HG03469 (cell line): ENCODE measurements at regions not wholly inside any gene's neighbourhood (a gene's known extent, or its start where the extent isn't known, plus 50 kb on each side); places are given as distances from the start of the nearest gene placed in this dataset.

Source experiments
- ATAC-seq: cut with Tn5 transposase; IDR thresholded peaks from one replicate; pipeline ENCODE4 v1.9.1; 2021; ENCODE audit warnings: mild to moderate bottlenecking, moderate library complexity, moderate number of reproducible peaks; ENCODE audit not compliant: unreplicated experiment

DNA sequence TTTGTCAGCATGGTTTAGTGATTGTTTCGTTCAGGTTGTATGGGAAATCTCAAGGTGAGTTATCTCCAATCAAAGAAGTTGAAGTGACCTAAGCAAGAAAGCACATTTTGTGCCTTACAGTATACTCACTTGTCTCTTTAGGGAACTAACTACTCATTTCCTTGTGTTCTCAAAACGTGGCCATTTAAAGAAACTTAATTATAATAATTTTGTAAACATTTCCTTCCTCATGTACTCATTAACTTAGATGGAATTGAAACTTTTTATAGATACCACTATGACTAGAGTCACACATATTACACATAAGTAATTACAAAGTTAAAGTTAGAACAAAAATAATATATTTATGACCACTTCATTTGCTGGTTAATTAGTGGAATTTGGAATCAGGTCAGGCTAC, 552.6 kb downstream of the MRPL39 start:
- ATAC-seq, result no peak

DNA sequence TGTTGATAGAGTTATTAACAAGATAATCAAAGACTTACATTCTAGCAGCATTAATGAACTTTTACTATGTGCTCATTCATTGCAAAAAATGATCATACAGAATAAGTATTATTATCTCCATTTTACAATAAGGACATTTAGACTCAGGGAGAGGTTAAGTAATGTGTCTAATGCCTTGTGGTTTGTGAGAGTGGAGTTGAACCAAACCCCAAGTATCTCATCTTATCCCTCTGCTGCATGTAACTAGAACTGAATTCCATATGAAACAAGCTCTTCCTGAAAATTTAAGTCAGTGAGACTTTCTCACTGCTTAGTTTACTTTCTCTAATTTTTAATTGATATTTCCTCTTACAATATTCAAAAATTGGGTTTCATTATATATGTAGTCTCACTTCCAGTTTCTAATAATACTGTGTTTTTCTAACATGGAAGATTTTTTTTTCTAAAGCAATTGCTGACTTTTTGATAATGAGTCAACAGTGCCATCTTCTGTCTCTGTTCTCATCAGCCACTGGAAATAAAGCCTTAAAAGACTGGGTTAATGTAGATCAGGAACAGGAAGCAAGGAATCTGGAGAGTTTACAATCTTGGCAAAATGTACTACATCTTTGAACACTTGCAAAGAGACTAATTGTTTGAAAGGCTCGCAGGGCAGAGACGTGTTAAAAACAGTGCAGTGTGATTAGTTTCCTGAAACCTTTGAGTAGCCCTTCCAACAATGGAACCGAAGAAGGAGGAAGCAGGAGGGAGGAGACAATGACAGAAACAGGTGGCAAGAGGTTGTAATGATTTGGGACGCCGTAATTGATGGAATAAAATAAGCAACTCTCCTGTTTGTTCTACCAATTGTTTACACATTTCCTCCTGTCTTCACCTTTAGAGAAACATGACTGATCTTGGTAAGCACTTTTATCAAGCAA, 567.6 kb downstream of the MRPL39 start:
- ATAC-seq, result peak; percentile 77

DNA sequence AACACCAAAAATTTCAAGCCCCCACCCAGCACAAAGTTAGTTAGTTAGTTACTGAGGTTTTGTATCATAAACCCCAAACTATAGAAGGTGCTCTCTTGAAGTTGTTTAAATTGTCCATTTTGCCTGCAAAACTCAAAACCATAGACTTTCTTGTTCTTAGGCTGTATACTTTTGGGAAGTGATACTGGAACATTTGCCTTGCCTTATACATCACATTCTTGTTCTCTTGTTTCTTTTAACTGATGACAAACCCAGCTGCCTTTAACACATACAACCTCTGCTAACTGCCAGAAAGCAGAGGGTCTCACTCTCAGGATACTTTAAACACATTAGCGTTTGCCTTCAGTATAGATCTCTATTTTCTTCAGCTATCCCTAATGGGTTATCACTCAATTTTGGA, 570.5 kb downstream of the MRPL39 start:
- ATAC-seq, result no peak

DNA sequence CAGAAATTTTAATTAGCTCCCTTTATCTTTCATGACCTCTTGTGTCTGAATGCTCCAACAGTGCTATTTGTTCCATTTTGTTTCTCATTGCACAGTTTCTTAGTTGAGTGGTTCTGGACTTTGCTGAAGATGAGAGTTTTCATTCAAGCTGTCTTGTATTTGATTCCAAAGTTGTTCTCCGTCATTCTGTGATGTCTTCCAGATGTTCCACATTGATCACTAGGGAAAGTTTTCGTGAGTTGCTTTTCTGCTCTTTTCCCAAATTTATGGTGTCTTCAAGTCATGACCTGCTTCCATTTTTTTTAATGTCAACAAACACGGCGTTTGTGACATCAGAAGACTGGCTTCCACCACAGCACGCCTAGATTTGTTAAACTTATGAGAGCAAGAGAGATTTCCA, 575.5 kb downstream of the MRPL39 start:
- no peak for ATAC-seq

DNA sequence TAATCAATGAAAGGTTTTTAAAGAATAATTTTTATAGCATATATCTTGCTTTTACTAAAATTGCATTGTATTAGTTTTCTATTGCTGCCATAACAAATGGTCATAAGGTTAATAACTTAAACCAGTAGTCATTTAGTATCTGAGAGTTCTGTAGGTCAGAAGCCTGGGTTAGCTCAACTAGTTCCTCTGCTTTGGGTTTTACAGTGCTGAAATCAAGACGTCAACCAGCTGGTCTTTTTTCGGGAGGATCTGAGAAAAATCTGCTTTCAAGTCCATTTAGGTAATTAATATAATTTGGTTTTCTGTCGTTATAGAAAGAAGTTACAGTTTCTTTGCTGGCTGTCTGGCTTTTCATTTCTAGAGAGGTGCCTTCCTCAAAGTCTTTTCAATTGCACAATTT, 577.7 kb downstream of the MRPL39 start:
- ATAC-seq, result no peak

DNA sequence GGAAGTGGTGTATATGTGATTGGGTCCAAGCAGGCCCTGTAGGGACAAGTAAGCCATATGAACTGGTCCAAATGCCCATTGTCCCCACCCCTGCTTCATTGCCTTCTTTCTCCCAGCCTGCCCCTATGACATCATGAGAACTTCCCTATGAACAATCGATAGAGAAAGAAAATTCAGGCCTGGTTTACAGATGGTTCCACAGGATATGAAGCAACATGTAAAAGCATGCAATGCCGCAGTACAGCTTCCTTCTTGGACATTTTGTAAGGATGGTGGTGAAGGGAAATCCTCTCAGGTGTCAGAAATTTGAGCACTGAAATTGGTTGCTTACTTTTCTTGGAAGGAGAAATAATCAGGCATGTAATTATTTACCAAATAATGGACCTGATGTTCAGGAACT, 581.7 kb downstream of the MRPL39 start:
- no peak for ATAC-seq

DNA sequence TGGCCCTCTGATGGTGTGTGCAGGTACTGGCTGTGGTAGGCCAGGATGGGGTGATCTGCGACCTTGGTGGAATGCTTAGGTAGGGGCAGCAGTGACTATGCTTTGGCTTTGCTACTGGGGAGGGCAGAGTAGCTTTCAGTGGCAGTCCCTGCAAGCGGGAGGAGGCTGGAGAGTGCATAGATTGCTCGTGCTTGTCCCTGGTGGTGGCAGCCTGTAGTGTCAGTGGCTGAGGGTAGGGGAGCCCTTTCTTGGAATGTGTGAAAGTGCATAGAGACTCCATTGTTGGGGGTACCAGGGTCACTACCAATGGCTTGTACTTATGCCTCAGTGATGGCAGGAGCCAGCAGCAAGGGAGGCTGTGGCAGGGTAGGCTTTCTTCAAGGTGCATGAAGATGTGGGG, 582.6 kb downstream of the MRPL39 start:
- no peak for ATAC-seq

DNA sequence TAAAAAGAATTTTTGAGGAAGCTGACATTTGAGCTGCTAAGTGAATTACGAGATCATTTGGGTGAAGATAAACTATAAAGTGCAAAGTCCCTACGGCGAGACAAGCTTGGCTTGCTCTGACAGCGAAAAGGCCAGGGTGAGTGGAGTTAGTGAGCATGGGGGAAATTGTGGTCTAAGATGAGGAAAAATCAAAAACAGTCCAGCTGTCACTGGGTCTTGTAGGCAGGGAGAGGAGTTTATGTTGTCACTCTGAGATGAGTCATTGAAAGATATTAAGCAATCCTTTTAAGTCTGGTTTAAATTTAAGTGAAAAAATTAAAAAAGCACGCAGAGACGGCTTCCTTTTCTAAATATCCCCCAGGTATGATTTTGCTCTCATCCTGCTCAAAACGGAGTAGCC, 601.9 kb downstream of the MRPL39 start:
- ATAC-seq, result no peak

DNA sequence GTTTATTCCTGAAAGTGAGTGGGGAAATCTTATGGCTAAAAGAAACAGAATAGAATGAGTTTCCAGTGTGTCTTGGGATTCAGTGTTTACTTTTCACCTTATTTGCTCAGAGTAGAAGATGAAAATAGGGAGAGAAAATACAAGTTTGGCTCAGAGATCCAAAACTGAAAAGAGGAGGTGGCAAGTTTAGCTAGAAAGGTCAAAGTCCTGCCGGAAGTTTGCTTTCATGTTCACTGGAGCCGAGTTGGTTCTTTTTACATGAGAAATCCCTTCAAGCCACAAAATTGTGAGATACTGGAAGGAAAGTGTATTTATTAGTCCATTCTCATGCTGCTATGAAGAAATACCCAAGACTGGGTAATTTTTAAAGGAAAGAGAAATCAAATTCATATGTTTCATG, 604.6 kb downstream of the MRPL39 start:
- no peak for ATAC-seq

DNA sequence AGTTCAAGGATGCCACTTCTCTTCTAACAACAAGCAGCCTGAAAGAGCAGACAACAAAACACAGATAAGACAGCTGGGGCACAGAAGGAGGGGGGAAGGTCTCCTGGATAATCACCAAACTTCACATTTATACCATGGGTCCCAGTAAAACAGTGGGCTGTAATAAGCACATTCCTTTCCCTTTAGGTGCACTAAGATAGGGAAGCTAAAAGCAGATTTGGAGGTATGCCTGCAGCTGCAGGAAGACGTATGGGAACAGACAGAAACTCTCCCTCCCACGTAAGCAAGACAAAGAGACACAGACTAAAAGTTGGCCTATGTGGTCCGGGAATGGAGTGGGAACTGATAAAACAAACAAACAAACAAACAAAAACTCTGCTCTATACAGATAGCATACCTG, 612.1 kb downstream of the MRPL39 start:
- no peak for ATAC-seq

DNA sequence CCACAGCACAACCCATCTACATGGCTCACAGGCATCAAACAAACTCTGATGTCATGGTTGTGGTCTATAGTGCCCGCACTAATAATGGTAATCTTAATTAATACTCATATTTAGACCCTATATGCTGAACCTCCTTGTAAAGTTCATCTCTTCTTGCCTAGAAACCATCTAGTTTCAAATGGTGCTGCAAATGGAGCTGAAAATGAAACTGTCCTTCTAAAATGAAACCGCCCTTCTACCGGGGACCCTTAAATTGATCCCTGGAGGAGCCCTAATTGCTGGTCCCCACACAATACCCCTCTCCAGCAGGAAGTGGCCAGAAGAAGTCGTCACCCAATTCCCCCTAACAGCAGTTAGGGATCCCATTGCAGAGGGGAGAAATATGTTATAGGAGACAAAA, 612.6 kb downstream of the MRPL39 start:
- ATAC-seq, result no peak

DNA sequence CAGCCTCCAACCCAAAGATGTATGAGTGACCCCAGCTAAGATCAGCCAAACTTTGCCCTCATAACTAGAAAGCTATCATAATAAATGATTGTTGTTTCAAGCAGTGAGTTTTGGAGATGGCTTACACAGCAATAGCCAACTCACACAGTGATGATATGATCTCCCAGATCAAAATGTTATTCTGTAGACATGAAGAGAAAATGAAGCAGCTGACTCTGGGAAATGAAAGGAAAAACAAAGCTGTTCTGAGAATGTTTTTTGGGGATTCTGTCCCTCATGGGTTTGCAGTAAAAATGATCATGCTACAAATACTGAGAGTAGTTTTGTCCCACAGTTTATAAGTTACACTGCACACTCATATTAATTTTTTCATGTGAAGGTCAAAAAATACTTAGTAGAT, 617.8 kb downstream of the MRPL39 start:
- ATAC-seq, result no peak

DNA sequence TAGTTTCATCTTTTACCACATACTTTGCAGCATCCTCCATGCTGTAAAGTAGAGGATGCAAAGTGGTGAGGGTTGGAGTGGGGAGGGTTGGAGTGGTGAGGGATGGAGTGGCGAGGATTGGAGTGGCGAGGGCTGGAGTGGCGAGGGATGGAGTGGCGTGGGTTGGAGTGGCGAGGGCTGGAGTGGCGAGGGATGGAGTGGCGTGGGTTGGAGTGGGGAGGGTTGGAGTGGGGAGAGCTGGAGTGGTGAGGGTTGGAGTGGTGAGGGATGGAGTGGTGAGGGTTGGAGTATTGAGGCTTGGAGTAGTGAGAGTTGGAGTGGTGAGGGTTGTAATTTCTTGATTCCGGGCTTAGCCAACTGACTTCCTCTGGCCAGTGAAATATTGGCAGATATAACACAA, 618.3 kb downstream of the MRPL39 start:
- no peak for ATAC-seq

DNA sequence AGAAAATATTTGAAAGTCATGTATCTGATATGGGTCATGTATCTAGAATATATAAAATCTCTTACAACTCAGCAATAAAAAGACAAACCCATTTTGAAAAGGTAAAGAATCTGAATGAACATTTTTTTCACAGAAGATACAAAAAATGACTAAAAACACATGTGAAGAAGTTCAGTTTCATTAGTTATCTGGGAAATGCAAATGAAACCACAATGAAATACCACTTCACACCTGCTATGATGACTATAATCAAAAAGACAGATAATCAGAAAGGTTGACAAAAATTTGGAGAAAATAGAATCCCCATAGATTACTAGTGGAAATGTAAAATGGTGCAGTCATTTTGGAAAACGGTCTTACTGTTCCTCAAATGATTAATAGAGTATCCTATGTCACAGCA, 631.0 kb downstream of the MRPL39 start:
- ATAC-seq, result peak; percentile 68

DNA sequence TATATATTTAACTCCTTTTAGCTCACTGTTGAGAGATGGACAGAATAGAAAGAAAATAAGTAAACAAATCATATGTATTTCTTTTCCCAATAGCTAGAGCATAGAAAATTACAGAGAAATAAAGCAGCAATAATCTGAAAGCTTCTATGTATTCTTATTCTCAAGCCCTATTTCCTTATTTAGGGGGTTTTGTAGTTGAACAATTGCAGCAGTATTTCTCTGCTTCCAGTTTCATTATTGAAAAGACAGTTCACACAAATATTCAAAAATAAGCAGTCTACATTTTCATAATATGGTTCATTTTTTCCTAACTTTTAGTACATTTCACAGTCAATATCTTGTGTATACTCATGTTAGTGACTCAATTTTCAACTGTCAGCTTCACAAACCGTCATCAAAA, 638.2 kb downstream of the MRPL39 start:
- ATAC-seq, result no peak

DNA sequence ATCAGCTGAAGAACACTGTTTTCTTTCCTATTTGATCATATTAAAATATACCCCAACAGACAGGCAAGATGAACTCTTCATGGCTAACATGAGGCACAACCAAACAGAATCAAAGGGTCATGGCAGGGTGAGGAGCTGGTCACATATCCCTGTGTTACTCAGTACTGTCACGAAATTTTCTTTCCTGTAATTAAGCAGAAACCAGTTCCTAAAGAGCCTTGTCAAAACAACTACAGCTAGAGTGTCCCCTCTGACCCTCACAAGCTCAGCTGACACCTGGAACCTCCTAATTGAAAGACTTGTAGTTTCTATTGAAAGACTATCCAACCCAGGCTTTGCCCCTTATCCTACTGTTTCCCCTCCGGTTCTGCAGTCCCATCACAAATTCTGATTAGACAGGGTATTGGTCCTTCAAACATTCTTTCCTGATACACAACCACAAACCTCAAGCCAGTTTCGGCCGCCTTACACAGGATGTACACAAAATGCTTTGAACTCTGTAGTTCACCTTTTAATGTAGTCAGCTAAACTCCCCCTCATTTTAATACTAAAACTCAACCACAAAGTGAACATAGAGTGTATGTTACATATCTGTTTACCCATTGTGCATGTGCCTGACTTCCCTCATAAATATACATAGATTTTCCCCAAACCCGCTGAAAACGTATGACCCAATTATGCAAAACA, 651.9 kb downstream of the MRPL39 start:
- peak; percentile 94 for ATAC-seq

DNA sequence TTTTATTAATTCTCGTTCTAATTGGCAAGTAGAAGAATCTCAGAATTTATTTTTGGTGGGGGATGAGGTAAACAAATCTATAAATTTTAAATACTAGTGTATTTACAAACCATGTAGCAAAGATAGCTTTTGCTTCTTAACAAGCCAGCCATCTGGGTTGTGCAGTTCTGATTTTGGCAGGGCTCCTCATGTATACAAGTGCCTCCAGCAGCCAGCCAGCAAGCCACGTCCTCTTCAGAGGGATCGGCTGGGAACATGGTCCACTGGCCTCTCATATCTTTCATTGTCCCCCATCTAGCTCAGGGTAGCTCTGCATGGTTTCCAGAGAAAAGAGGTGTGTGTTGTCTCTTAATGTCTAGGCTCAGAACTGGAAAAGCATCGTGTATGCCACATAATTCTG, 659.1 kb downstream of the MRPL39 start:
- ATAC-seq, result no peak

DNA sequence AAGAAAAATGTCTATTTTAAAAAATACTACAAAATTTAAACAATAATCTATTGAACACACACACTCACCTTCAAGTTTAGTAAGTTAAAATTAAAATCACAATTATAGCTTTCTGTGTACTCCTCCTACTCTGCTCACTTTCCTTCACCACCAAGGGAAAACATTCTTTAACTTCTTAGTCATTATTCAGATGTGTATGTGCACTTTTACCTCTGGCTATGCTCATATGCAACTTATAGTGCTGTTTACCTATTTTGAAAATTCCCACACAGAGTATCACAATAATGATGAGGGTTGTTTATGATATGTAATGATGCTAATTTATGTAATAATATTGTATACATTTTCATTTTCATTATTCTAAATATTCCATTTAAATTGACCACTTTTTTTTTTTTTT, 661.4 kb downstream of the MRPL39 start:
- ATAC-seq, result no peak

DNA sequence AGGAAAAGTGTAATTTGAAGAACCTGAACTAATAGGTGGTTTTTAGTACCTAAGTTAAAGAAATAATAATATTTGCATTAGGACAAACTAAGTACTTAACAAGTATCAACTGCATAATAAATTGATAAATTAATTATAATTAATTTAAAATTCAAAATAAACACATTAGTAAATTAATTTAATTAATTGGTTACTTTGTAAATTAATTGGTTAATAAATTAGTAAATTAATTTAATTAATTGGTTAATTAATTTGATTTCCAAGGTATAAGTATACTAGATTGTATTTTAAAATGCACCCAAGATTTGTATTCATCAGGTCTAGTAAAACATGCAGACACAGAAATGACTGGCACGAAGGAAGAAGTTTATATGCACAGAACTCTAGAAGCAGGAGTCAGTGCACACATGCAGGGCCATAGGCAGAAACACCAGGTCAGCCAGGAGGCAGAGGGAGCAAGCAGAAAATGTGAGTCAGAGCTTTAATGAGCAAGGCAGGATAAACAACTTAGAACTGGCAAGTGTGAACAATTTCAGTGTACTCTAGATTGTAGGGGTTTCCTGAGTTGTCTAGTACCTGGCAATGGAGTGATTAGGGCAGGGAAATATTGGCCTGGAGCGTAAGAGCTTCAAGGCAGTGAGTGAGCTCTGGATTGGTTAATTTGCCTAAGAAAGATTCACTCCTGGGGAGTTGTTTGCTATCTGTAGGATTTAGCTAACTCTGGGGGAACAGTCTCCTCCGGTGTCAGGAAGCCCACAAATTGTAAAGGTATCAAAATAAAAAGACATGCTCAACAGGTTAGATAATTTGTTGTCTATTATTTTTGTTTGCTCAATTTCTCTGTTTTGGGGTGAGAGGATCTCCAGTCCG, 665.7 kb downstream of the MRPL39 start:
- ATAC-seq, result no peak

DNA sequence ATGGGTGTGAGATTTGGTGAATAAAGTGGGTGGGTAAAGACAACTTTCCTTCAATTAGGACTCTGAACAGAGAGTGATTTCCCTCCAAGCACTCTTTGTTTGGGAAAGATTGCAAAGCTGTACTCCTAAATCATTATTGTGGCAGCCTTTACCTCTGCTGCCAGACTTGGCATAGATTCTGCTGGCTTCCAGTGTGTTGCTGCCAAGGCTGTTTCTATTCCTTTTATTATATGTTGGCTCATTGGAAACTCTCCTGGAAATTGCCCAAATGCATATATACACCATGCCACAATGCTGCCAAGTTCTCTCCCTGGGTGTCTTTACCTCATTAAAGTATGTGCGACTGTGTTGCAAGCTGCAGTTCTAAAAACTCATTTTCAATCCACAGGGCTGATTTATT, 668.0 kb downstream of the MRPL39 start:
- no peak for ATAC-seq

DNA sequence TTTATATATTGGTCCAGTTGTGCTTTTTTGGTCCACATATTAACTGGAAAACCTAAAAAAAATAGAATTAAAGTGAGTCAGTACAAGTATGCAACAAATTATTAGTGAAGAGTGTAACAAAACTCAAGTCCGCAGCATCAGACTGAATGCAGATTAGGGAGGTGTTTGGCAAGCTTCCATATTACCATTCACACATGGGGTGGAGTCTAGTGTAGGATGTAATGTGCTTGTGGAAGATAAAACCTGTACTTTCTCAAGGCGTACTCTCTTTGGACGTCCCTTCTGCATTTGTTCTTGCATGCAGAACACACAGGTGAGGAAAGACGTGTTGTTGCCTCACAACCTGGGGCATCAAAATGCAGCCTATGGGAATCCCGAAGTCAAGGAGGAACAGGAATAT, 668.7 kb downstream of the MRPL39 start:
- no peak for ATAC-seq
